ENCODE measurements at regions not wholly inside any gene's neighbourhood (a gene's known extent, or its start where the extent isn't known, plus 50 kb on each side); places are given as distances from the start of the nearest gene placed in this dataset.

DNA sequence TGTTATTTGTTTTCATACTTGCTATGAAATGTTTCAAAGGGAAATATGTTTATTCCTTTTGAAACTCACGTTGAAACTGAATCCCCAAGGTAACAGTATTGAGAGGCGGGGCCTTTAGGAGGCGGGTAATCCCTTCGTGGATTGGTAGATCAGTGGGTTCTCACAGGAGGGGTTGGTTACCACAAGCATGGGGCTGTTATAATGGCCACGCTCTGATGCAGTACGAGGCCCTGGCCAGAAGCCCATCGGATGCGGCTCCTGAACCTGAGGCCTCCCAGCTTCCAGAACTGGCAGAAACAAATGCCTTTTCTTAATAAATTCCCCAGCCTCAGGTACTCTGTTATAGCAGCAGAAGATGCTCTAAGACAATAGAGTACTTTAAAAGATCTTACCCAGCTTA, 135.7 kb downstream of the ASB1 start:
- no peak for DNase-seq

GRCh38 chr2:238563551-238563950, 136.8 kb downstream of the ASB1 start:
- no peak for DNase-seq

DNA sequence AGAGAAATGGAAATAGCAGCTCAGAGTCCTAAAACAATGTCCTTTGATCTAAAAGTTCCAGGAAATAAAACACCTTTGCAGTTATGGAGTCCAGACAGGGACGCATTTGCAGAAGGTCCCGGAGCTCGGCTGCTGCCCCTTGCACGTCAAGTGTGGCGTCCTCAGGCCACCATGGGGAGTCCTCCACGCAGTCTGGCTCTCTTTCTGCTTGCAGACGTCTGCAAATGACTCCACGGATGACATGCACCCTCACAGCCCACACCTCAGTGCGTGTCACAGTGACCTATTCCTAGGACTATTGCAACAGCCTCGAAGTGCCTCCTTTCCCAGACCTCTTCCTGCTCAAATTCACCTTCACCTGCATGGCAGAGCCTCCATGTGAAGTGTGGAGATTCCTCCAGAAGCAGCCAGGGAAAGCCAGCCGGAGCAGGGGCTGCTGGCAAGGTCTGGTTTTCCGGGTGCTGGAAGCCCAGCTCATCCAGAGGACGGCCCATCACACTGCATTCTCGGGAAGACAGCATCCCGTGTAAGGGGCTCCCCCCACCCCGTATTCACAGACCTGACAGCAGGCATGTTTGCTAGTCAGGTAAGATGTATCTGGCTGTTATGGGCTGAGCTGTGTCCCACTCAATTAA, 137.7 kb downstream of the ASB1 start:
- no peak for DNase-seq

GRCh38 chr2:238565031-238565430, 138.3 kb downstream of the ASB1 start:
- DNase-seq, result no peak

GRCh38 chr2:238566001-238566645, 139.4 kb downstream of the ASB1 start:
- no peak for DNase-seq

- no peak for DNase-seq
These were observed 140.5 kb downstream of the ASB1 start for GRCh38 chr2:238567067-238567855.

GRCh38 chr2:238567996-238568395, 141.3 kb downstream of the ASB1 start:
- DNase-seq, result no peak

- DNase-seq, result no peak
These were observed 142.0 kb downstream of the ASB1 start for GRCh38 chr2:238568455-238569440.

- peak; percentile 45 for DNase-seq
These were observed 142.9 kb downstream of the ASB1 start for GRCh38 chr2:238569507-238570195.

- DNase-seq, result no peak
These were observed 143.7 kb downstream of the ASB1 start for GRCh38 chr2:238570391-238570790.

DNA sequence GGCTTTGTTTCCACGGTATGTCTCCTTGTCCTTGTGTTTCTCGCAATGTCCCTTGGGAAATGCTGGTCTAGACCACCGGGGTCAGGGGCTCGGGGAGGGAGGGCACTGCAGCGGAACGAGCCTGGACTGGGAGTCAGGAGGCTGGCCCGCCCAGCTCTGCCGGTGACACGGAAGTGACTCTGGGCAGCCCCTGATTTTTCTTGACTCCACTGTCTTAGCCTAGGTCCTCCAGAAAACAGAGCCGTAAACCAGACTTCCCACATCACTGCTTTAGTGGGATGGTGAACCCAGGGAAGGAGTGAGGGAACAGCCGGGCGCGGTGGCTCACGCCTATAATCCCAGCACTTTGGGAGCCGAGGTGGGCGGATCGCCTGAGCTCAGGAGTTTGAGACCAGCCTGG, 144.2 kb downstream of the ASB1 start:
- DNase-seq, result no peak

DNA sequence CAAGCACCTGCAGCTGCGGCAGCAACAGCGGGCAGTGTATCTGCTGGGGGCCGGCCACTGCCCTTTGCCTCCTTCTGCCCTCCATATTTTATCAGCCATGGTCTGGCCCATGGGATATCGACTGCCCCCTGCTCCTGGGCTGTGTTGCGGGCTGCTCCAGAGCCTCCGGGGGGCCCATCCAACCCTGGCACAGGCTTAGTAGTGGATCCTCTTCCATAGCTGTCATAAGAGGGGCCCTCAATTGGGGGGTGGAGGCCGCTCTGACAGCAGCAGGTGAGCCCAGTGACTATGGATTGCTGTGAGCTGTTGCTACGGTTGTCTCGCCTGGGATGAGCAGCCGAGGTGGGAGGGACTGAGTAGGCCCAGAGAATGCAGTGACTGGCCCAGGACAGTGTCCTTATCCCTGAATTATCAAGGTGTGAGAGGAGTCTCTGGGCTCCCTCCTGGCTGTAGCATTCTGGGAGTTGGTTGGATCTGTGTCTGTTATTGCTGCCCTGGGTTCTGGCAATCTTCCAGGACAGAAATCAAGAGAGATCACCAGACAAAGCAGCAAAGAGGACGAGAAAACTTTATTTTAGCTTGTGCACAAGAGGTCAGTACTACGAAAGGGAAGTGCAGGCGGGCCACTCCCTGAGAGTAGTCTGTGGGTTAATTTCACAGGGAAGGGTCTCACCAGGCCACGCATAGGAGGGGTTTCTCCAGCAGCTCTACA, 145.1 kb downstream of the ASB1 start:
- no peak for DNase-seq

GRCh38 chr2:238573065-238573778, 146.5 kb downstream of the ASB1 start:
- DNase-seq, result no peak

DNA sequence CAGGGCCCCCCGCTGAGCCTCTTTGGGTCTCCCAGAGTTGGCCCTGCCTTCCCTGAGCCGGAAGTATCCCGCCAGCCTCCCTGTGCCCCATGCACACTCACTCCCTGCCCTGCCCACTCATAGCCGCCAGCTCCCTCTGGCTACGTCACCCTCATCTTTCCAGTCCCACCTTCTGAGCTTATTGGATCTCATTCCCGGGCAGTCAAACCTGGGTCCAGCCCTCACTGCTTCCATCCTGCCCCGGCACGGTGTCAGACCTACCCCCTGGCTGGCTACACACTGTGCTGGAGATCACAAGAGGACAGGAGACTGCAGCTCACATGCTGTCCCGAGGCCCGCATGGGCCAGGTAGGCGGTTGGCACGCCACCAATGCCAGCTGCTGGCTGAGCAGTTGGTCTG, 147.2 kb downstream of the ASB1 start:
- DNase-seq, result no peak

DNA sequence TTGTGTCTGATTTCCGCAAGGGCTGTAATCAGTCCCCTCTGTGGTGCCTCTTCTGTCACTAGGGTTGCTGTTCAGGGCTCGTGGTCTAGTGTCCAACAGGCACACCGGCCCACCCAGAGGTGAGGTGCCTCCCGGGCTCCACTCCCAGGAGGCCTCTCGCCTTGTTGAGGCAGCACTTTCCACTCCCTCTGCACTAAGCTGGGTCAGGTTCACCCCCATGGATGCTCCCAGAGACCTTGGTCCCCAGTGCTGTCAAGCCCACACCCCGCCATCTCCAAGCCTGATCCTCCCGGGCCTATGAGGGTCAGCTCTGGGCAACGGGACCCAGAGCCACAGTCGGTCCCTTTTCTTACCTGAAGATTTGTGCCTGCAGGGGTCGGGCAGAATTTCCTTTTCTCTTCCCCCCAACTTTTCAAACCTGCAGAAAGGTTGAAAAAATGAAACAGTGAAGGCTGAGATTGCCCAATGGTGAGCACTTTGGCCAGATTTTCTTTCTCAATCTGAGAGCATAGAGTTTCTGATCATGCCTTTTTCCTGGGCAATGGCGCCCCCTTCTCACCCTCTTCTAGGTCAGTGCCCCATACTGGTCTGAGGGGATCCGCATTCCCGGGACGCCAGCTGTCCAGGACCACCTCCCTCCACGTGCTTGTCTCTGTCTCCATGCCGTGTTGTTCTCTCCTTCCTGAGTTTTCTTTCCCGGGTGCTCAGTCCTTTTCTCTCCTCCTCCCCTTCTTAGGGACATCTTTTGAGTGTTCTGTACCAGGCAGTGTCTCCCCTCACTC, 148.0 kb downstream of the ASB1 start:
- DNase-seq, result no peak

DNA sequence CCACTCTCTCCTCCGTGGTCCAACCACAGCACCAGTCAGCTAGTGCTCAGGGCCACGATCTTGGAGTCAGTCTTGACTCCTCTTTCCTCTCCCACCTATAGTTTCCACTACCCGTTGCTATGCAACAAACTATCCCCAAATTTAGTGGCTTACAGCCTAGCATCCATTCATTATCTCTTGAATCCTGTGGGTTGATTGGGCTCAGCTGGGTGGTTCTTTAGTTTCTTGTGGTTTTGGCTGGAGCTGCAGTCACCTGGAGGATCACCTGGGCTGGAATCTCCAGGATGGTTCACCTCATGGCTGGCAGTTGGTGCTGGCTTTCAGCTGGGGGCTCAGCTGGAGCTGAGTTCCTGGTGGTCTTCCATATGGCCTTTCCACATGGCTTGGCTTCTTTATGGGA, 149.9 kb downstream of the ASB1 start:
- DNase-seq, result no peak

- DNase-seq, result no peak
These were observed 151.5 kb downstream of the ASB1 start for GRCh38 chr2:238578256-238578655.

GRCh38 chr2:238580486-238580885, 153.8 kb downstream of the ASB1 start:
- DNase-seq, result no peak

DNA sequence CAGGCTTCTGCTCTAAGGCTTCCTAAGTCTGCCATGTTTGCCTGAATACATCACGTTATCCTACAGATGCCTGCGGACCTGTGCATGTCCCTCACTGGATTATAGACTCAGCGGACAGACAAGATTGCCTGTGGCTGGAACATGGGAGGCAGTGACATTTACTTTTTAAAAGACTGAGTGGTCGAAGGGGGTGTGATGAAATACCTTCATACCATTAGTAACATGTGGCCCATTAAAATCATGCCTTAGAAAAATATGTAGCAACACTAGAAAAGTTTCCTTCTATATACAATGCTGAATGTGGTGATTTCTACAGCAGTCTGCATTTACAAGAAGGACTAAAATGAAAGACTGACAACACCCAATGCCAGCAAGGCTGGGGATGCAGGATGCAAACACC, 154.4 kb downstream of the ASB1 start:
- DNase-seq, result no peak

DNA sequence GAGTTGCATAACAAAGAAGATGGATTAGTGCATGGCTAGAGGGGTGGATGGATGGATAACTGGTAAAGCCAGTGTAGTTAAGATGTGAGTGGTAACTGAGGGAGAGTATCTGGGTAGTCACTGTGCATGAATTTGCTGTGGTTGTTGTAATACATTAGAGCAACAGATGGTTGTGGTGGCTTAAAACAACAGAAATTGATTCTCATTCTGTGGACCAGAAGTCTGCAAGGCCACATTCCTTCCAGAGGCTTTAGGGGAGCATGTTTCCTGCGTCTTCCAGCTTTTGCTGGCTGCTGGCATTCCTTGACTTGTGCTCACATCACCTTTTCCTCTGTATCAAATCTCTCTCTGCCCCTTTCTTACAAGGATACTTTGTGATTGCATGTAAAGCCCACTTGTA, 155.4 kb downstream of the ASB1 start:
- no peak for DNase-seq
